ENCODE measurements at regions not wholly inside any gene's neighbourhood (a gene's known extent, or its start where the extent isn't known, plus 50 kb on each side); places are given as distances from the start of the nearest gene placed in this dataset.

DNA sequence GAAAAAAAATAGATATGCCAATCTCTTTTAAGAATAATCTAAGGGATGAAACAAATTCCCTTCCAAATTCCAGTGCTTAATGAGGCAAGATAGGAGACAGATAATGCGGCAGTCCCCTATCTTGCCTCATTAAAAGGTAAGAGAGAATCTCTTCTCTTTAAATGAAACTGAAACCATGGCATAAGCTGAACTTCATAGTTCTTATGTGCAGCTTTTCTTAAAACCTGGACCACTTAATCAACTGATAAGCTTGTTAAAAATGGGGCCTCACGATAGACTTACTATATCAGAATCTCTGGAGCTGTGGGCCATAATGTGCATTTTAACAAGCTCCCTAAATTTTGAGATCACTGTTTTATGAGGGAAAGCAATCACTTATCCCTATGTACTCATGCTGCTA lies 79.2 kb downstream of the NIBAN1 start:
- Histone ChIP-seq H3K27ac (no peak overlapping the region), H3K27me3 (replicated peaks in 1 of 7) (no peaks in the 10 kb centered on the region), H3K4me1 (peaks cover 0 to 21% (median 9%) of the 10 kb centered on the region in 6 donors), H3K4me3 (no peak overlapping the region), H3K36me3 (peaks cover 0 to 29% (median 0%) of the 10 kb centered on the region in 6 donors), H3K9me3 (no peaks in the 10 kb centered on the region)
- intact Hi-C loops (cut with DNase I; ENCODE audit: low total_unique reads), result no loop called here
- 66 to 82% (median 76%) methylated on average over 2 of the region's 2 CpGs for WGBS, 5 donors
- TF ChIP-seq, protein P1, sequence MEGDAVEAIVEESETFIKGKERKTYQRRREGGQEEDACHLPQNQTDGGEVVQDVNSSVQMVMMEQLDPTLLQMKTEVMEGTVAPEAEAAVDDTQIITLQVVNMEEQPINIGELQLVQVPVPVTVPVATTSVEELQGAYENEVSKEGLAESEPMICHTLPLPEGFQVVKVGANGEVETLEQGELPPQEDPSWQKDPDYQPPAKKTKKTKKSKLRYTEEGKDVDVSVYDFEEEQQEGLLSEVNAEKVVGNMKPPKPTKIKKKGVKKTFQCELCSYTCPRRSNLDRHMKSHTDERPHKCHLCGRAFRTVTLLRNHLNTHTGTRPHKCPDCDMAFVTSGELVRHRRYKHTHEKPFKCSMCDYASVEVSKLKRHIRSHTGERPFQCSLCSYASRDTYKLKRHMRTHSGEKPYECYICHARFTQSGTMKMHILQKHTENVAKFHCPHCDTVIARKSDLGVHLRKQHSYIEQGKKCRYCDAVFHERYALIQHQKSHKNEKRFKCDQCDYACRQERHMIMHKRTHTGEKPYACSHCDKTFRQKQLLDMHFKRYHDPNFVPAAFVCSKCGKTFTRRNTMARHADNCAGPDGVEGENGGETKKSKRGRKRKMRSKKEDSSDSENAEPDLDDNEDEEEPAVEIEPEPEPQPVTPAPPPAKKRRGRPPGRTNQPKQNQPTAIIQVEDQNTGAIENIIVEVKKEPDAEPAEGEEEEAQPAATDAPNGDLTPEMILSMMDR (IDR thresholded peaks at IDR 0.05 in 8 of 11, conservative IDR thresholded peaks at IDR 0.05 in 3 of 11), result no peak
- TF ChIP-seq POLR2A (IDR thresholded peaks at IDR 0.05), result no peak
- TF ChIP-seq POLR2AphosphoS5 (IDR thresholded peaks at IDR 0.05), result no peak
- no peak for DNase-seq

DNA sequence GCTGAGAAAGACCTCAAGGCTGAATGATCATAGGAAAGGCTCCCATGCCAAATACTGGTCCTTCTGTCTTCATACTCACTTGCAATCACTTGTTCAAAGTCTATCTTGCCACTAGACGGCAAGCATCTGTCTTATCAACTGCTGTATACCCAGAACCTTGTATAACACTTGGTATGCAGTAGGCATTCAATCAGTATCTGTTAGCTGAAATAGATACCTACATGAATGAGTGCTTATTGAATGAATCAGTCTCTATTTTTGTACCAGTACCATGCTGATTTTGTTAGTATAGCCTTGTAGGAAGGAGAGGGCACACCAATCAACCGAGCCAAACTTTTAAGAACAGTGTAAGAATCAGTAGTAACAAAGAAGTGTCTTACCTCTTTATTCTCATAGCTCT lies 80.6 kb downstream of the NIBAN1 start:
- 93 to 98% (median 95%) methylated on average over 2 of the region's 2 CpGs for WGBS, 5 donors
- H3K4me1 ChIP-seq, result peaks cover 0 to 24% (median 10%) of the 10 kb centered on the region in 6 donors
- no peak for TF ChIP-seq POLR2AphosphoS5 (IDR thresholded peaks at IDR 0.05)
- TF ChIP-seq, protein P1 (IDR thresholded peaks at IDR 0.05 in 8 of 11, conservative IDR thresholded peaks at IDR 0.05 in 3 of 11), result no peak

GRCh38 chr1:184892116-184892515 lies 82.2 kb downstream of the NIBAN1 start:
- Histone ChIP-seq H3K4me1 (peaks cover 0 to 24% (median 10%) of the 10 kb centered on the region in 6 donors), H3K27ac (peak overlapping the region in 2 of 8 donors; percentile 16 to 25), H3K4me3 (no peak overlapping the region), H3K36me3 (peaks cover 0 to 32% (median 0%) of the 10 kb centered on the region in 6 donors), H3K27me3 (replicated peaks in 1 of 7) (no peaks in the 10 kb centered on the region), H3K9me3 (no peaks in the 10 kb centered on the region)
- no peak for DNase-seq
- intact Hi-C loops (cut with DNase I; ENCODE audit: low total_unique reads), result no loop called here
- TF ChIP-seq, protein P1 (IDR thresholded peaks at IDR 0.05 in 8 of 11, conservative IDR thresholded peaks at IDR 0.05 in 3 of 11), result no peak
- no peak for TF ChIP-seq POLR2AphosphoS5 (IDR thresholded peaks at IDR 0.05)
- no peak for TF ChIP-seq POLR2A (IDR thresholded peaks at IDR 0.05)
- 77 to 91% (median 79%) methylated on average over 4 of the region's 4 CpGs for WGBS, 5 donors

More for the DNA sequence above, 80.6 kb downstream of the NIBAN1 start:
- no peaks in the 10 kb centered on the region for H3K9me3 ChIP-seq
- no peak overlapping the region for H3K27ac ChIP-seq
- peaks cover 0 to 35% (median 0%) of the 10 kb centered on the region in 6 donors for H3K36me3 ChIP-seq
- no peaks in the 10 kb centered on the region for H3K27me3 ChIP-seq (replicated peaks in 1 of 7)
- no peak for DNase-seq
- H3K4me3 ChIP-seq, result no peak overlapping the region
- intact Hi-C loops (cut with DNase I; ENCODE audit: low total_unique reads), result no loop called here

DNA sequence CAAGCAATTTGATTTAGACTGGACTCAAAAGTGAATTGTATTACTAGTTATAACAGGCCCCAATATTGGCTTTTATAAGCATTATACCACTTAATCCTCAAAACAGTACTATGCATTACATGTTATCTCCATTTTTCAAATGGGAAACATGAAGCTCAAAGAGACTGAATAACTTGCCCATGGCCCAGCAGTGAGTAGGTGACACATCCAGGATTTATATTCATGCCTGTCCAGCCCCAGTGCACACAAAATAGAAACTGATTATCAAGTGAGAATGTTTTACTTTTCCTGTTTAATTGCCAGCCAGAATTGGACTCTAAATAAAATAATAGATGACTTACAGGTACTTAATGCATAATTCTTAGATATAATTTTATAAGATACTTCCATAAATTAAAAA lies 82.9 kb downstream of the NIBAN1 start:
- intact Hi-C loops (cut with DNase I; ENCODE audit: low total_unique reads), result no loop called here
- Histone ChIP-seq H3K27me3 (replicated peaks in 1 of 7) (no peaks in the 10 kb centered on the region), H3K4me1 (peaks cover 0 to 24% (median 10%) of the 10 kb centered on the region in 6 donors)

More for the DNA sequence above, 82.9 kb downstream of the NIBAN1 start:
- H3K27ac ChIP-seq, result peak overlapping the region in 3 of 8 donors; percentile 34 to 52 (median 44)
- peaks cover 0 to 32% (median 0%) of the 10 kb centered on the region in 6 donors for H3K36me3 ChIP-seq
- H3K4me3 ChIP-seq, result no peak overlapping the region
- TF ChIP-seq POLR2A (IDR thresholded peaks at IDR 0.05) (no peak), POLR2AphosphoS5 (IDR thresholded peaks at IDR 0.05) (no peak)
- TF ChIP-seq, protein P1 (IDR thresholded peaks at IDR 0.05 in 8 of 11, conservative IDR thresholded peaks at IDR 0.05 in 3 of 11), result no peak
- no peak for DNase-seq
- H3K9me3 ChIP-seq, result no peaks in the 10 kb centered on the region

Data from spleen (tissue), 11 donors.